Kidney epithelial cell (primary cell): ENCODE measurements at regions not wholly inside any gene's neighbourhood (a gene's known extent, or its start where the extent isn't known, plus 50 kb on each side); places are given as distances from the start of the nearest gene placed in this dataset.

Experiments
- DNase-seq: peaks from one replicate; pipeline ENCODE4 v3.0.0-alpha.2; 2010; ENCODE audit warnings: low read depth
- H3K27me3 ChIP-seq: 2 replicates; pipeline ENCODE4 v1.6.0; 2011; ENCODE audit warnings: low read length; ENCODE audit not compliant: control insufficient read depth, insufficient read depth
- H3K36me3 ChIP-seq: 2 replicates; pipeline ENCODE4 v1.5.1; 2011; ENCODE audit warnings: low read length; ENCODE audit not compliant: control insufficient read depth, insufficient read depth
- H3K4me3 ChIP-seq: 2 replicates; pipeline ENCODE4 v1.5.1; 2011; ENCODE audit warnings: low read depth, mild to moderate bottlenecking, control low read depth, low read length
- CTCF ChIP-seq: IDR thresholded peaks from 2 replicates; pipeline ENCODE4 v1.5.1; 2011; ENCODE audit warnings: mild to moderate bottlenecking, moderate library complexity, low read length, control low read depth, inconsistent platforms; ENCODE audit not compliant: insufficient read depth, poor library complexity, severe bottlenecking

GRCh38 chr2:128791120-128791984 lies 472.7 kb upstream of the HS6ST1 start:
- no peak for TF ChIP-seq CTCF
- DNase-seq, result no peak
- Histone ChIP-seq H3K4me3 (no peak overlapping the region), H3K27me3 (no peaks in the 10 kb centered on the region), H3K36me3 (no peaks in the 10 kb centered on the region)

GRCh38 chr2:128791985-128792320 lies 473.3 kb upstream of the HS6ST1 start:
- no peak for TF ChIP-seq CTCF
- Histone ChIP-seq H3K36me3 (no peaks in the 10 kb centered on the region), H3K4me3 (no peak overlapping the region), H3K27me3 (no peaks in the 10 kb centered on the region)
- DNase-seq, result no peak

GRCh38 chr2:128792476-128793054 lies 473.9 kb upstream of the HS6ST1 start:
- Histone ChIP-seq H3K4me3 (no peak overlapping the region), H3K27me3 (no peaks in the 10 kb centered on the region), H3K36me3 (no peaks in the 10 kb centered on the region)
- no peak for TF ChIP-seq CTCF
- DNase-seq, result no peak

GRCh38 chr2:128793404-128793803 lies 474.7 kb upstream of the HS6ST1 start:
- Histone ChIP-seq H3K36me3 (no peaks in the 10 kb centered on the region), H3K27me3 (peaks cover 2% of the 10 kb centered on the region), H3K4me3 (no peak overlapping the region)
- no peak for TF ChIP-seq CTCF
- DNase-seq, result no peak

GRCh38 chr2:128794285-128794684 lies 475.6 kb upstream of the HS6ST1 start:
- DNase-seq, result no peak
- no peaks in the 10 kb centered on the region for H3K36me3 ChIP-seq
- TF ChIP-seq CTCF, result no peak
- peaks cover 2% of the 10 kb centered on the region for H3K27me3 ChIP-seq
- H3K4me3 ChIP-seq, result no peak overlapping the region
